Neural cell (in vitro differentiated cells): ENCODE measurements at regions not wholly inside any gene's neighbourhood (a gene's known extent, or its start where the extent isn't known, plus 50 kb on each side); places are given as distances from the start of the nearest gene placed in this dataset.

Experiments
- EP300 ChIP-seq: fragments of 450-650 bp; conservative IDR thresholded peaks from 2 replicates; pipeline ENCODE4 v1.6.1; 2014; ENCODE audit warnings: antibody characterized with exemption, mild to moderate bottlenecking, moderate library complexity; ENCODE audit not compliant: poor library complexity, severe bottlenecking
- EZH2 ChIP-seq: fragments of 200-600, 300-800 bp; shearing (Covaris generic), sonication (generic); IDR thresholded peaks from 2 replicates; pipeline ENCODE4 v1.6.1; 2014; ENCODE audit warnings: antibody characterized with exemption, low read length, borderline replicate concordance, mild to moderate bottlenecking; ENCODE audit not compliant: insufficient read depth, poor library complexity, severe bottlenecking
- MXI1 ChIP-seq: fragments of 450-650 bp; conservative IDR thresholded peaks from 2 replicates; pipeline ENCODE4 v1.6.1; 2014; ENCODE audit warnings: antibody characterized with exemption, mild to moderate bottlenecking; ENCODE audit not compliant: poor library complexity, severe bottlenecking
- POLR2AphosphoS5 ChIP-seq: IDR thresholded peaks from 2 replicates; pipeline ENCODE4 v1.6.1; 2012
- RAD21 ChIP-seq: fragments of 450-650 bp; conservative IDR thresholded peaks from 2 replicates; pipeline ENCODE4 v1.6.1; 2014; ENCODE audit warnings: antibody characterized with exemption, mild to moderate bottlenecking, moderate library complexity
- SMC3 ChIP-seq: fragments of 450-650 bp; conservative IDR thresholded peaks from 2 replicates; pipeline ENCODE4 v1.6.1; 2014; ENCODE audit warnings: antibody characterized with exemption, mild to moderate bottlenecking, moderate library complexity; ENCODE audit not compliant: poor library complexity
- TAF1 ChIP-seq: IDR thresholded peaks from 2 replicates; pipeline ENCODE4 v1.6.1; 2012; ENCODE audit warnings: low read depth
- TF ChIP-seq, protein P1 (sequence below): fragments of 450-650 bp; IDR thresholded peaks from 2 replicates; pipeline ENCODE4 v1.5.1; 2014; ENCODE audit warnings: antibody characterized with exemption, mild to moderate bottlenecking, moderate library complexity; ENCODE audit not compliant: poor library complexity, severe bottlenecking
- TF ChIP-seq, protein P2 (sequence below): IDR thresholded peaks from 2 replicates; pipeline ENCODE4 v1.6.1; 2012; ENCODE audit warnings: borderline replicate concordance

DNA sequence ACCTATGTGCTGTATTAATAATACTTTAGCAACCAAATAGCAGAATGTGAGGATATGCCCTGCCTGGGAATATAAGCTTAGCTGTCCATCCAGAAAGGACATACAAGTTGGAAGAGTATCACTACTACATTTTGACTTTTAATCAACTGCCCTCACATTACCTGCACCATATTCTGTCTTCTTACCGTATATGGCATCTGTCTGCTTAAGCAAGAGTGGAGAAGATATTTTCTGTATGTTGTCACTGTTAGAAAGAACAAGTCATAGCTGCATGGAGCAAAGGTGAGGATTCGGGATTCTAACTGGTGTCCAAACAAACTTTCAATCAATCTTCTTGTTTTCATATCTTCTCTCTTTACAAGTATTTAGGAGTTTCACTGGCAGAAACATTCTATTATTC, 929.5 kb upstream of the ROBO1 start:
- TF ChIP-seq, protein P1, sequence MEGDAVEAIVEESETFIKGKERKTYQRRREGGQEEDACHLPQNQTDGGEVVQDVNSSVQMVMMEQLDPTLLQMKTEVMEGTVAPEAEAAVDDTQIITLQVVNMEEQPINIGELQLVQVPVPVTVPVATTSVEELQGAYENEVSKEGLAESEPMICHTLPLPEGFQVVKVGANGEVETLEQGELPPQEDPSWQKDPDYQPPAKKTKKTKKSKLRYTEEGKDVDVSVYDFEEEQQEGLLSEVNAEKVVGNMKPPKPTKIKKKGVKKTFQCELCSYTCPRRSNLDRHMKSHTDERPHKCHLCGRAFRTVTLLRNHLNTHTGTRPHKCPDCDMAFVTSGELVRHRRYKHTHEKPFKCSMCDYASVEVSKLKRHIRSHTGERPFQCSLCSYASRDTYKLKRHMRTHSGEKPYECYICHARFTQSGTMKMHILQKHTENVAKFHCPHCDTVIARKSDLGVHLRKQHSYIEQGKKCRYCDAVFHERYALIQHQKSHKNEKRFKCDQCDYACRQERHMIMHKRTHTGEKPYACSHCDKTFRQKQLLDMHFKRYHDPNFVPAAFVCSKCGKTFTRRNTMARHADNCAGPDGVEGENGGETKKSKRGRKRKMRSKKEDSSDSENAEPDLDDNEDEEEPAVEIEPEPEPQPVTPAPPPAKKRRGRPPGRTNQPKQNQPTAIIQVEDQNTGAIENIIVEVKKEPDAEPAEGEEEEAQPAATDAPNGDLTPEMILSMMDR = no peak
- TF ChIP-seq POLR2AphosphoS5 (no peak), RAD21 (no peak), EP300 (no peak), EZH2 (no peak), TAF1 (no peak), SMC3 (no peak), MXI1 (no peak)
- TF ChIP-seq, protein P2, sequence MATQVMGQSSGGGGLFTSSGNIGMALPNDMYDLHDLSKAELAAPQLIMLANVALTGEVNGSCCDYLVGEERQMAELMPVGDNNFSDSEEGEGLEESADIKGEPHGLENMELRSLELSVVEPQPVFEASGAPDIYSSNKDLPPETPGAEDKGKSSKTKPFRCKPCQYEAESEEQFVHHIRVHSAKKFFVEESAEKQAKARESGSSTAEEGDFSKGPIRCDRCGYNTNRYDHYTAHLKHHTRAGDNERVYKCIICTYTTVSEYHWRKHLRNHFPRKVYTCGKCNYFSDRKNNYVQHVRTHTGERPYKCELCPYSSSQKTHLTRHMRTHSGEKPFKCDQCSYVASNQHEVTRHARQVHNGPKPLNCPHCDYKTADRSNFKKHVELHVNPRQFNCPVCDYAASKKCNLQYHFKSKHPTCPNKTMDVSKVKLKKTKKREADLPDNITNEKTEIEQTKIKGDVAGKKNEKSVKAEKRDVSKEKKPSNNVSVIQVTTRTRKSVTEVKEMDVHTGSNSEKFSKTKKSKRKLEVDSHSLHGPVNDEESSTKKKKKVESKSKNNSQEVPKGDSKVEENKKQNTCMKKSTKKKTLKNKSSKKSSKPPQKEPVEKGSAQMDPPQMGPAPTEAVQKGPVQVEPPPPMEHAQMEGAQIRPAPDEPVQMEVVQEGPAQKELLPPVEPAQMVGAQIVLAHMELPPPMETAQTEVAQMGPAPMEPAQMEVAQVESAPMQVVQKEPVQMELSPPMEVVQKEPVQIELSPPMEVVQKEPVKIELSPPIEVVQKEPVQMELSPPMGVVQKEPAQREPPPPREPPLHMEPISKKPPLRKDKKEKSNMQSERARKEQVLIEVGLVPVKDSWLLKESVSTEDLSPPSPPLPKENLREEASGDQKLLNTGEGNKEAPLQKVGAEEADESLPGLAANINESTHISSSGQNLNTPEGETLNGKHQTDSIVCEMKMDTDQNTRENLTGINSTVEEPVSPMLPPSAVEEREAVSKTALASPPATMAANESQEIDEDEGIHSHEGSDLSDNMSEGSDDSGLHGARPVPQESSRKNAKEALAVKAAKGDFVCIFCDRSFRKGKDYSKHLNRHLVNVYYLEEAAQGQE = no peak
